HEK293 (cell line): ENCODE measurements at regions not wholly inside any gene's neighbourhood (a gene's known extent, or its start where the extent isn't known, plus 50 kb on each side); places are given as distances from the start of the nearest gene placed in this dataset.
A peak's percentile ranks its signal among the peaks of the same experiment; 100 is the strongest.

ENCODE experiments used
- CTCF ChIA-PET: fragments of 350-600 bp; formaldehyde crosslinking; extraction: SDS; loops from one replicate; lab custom pipeline; 2021; ENCODE audit warnings: antibody characterized with exemption; lab: Yijun Ruan, JAX
- POLR2A ChIA-PET: fragments of 300-600 bp; formaldehyde crosslinking; extraction: SDS; loops from one replicate; lab custom pipeline; 2020; ENCODE audit warnings: antibody characterized with exemption, inconsistent platforms; lab: Yijun Ruan, JAX
- H3K27ac ChIP-seq: fragments of 200-500 bp; sonication (Bioruptor generic); 2 replicates; pipeline ENCODE4 v1.5.1; 2014; ENCODE audit warnings: low read depth, low read length, control low read depth, inconsistent platforms; ENCODE audit errors: extremely low read depth
- H3K36me3 ChIP-seq, 2 experiments: fragments of 200-500 bp in 1 of 2; sonication (Bioruptor generic) in 1 of 2; 1 replicate in 1 of 2; 2 replicates in 1 of 2; pipeline ENCODE4 v1.5.1; 2014 to 2017; ENCODE audit warnings: inconsistent platforms in 2 of 2, low read length in 2 of 2; ENCODE audit not compliant: control insufficient read depth in 2 of 2, insufficient read depth in 1 of 2
- H3K4me1 ChIP-seq: fragments of 200-500 bp; sonication (Bioruptor generic); 2 replicates; pipeline ENCODE4 v1.5.1; 2014; ENCODE audit warnings: mild to moderate bottlenecking, low read length, inconsistent platforms; ENCODE audit not compliant: control insufficient read depth, insufficient read depth
- H3K4me3 ChIP-seq: 2 replicates; pipeline ENCODE4 v1.5.1; 2011; ENCODE audit warnings: low read depth, mild to moderate bottlenecking, control low read depth, low read length, moderate library complexity
- H3K9me3 ChIP-seq: fragments of 200-500 bp; sonication (Bioruptor generic); 2 replicates; pipeline ENCODE4 v1.5.1; 2014; ENCODE audit warnings: low read depth, low read length, inconsistent platforms; ENCODE audit not compliant: control insufficient read depth, insufficient read depth
- CTCF ChIP-seq: fragments of 450-650 bp; formaldehyde crosslinking; IDR thresholded peaks from 2 replicates; pipeline ENCODE4 v1.5.1; 2016; ENCODE audit warnings: missing biosample characterization, missing genetic modification characterization
- EGR2 ChIP-seq: fragments of 450-650 bp; formaldehyde crosslinking; IDR thresholded peaks from 2 replicates; pipeline ENCODE4 v1.5.1; 2016; ENCODE audit warnings: low read depth, missing biosample characterization, missing genetic modification characterization
- FEZF1 ChIP-seq: fragments of 450-650 bp; formaldehyde crosslinking; IDR thresholded peaks from 2 replicates; pipeline ENCODE4 v1.5.1; 2016; ENCODE audit warnings: missing biosample characterization, missing genetic modification characterization
- KLF16 ChIP-seq: fragments of 450-650 bp; formaldehyde crosslinking; IDR thresholded peaks from 2 replicates; pipeline ENCODE4 v1.5.1; 2017; ENCODE audit warnings: missing biosample characterization, missing genetic modification characterization
- KLF8 ChIP-seq: fragments of 450-650 bp; formaldehyde crosslinking; IDR thresholded peaks from 2 replicates; pipeline ENCODE4 v1.5.1; 2016; ENCODE audit warnings: missing biosample characterization, missing genetic modification characterization
- PRDM4 ChIP-seq: fragments of 450-650 bp; formaldehyde crosslinking; IDR thresholded peaks from 2 replicates; pipeline ENCODE4 v1.5.1; 2017; ENCODE audit warnings: missing biosample characterization, missing genetic modification characterization
- ZBTB48 ChIP-seq: fragments of 450-650 bp; formaldehyde crosslinking; IDR thresholded peaks from 2 replicates; pipeline ENCODE4 v1.5.1; 2016; ENCODE audit warnings: missing biosample characterization, missing genetic modification characterization
- ZBTB6 ChIP-seq: fragments of 450-650 bp; formaldehyde crosslinking; IDR thresholded peaks from 2 replicates; pipeline ENCODE4 v1.5.1; 2017; ENCODE audit warnings: missing biosample characterization, missing genetic modification characterization
- ZFHX2 ChIP-seq: fragments of 450-650 bp; formaldehyde crosslinking; conservative IDR thresholded peaks from 2 replicates; pipeline ENCODE4 v1.5.1; 2016; ENCODE audit warnings: missing biosample characterization, missing genetic modification characterization
- ZNF140 ChIP-seq: fragments of 450-650 bp; formaldehyde crosslinking; IDR thresholded peaks from 2 replicates; pipeline ENCODE4 v1.5.1; 2016; ENCODE audit warnings: missing biosample characterization, missing genetic modification characterization
- ZNF174 ChIP-seq: fragments of 450-650 bp; formaldehyde crosslinking; IDR thresholded peaks from 2 replicates; pipeline ENCODE4 v1.5.0; 2017; ENCODE audit warnings: missing biosample characterization, mild to moderate bottlenecking, missing genetic modification characterization
- ZNF223 ChIP-seq: fragments of 450-650 bp; formaldehyde crosslinking; IDR thresholded peaks from 2 replicates; pipeline ENCODE4 v1.5.1; 2016; ENCODE audit warnings: missing biosample characterization, missing genetic modification characterization
- ZNF266 ChIP-seq: fragments of 450-650 bp; formaldehyde crosslinking; IDR thresholded peaks from 2 replicates; pipeline ENCODE4 v1.5.1; 2016; ENCODE audit warnings: missing biosample characterization, missing genetic modification characterization, low read depth
- ZNF48 ChIP-seq: fragments of 450-650 bp; formaldehyde crosslinking; IDR thresholded peaks from 2 replicates; pipeline ENCODE4 v1.5.1; 2016; ENCODE audit warnings: missing biosample characterization, missing genetic modification characterization
- ZNF548 ChIP-seq: fragments of 450-650 bp; formaldehyde crosslinking; IDR thresholded peaks from 2 replicates; pipeline ENCODE4 v1.5.1; 2016; ENCODE audit warnings: missing biosample characterization, missing genetic modification characterization
- ZNF600 ChIP-seq: fragments of 450-650 bp; formaldehyde crosslinking; IDR thresholded peaks from 2 replicates; pipeline ENCODE4 v1.5.1; 2016; ENCODE audit warnings: missing biosample characterization, missing genetic modification characterization
- ZSCAN4 ChIP-seq: fragments of 450-650 bp; formaldehyde crosslinking; IDR thresholded peaks from 2 replicates; pipeline ENCODE4 v1.5.1; 2017; ENCODE audit warnings: missing biosample characterization, missing genetic modification characterization

- no peak for TF ChIP-seq KLF8 (tag by site-specific recombination)
- TF ChIP-seq KLF16 (tag by site-specific recombination): no peak
- no peak for TF ChIP-seq ZNF174
- no peak for TF ChIP-seq ZNF266
- TF ChIP-seq ZBTB48 (tag by site-specific recombination): peak; percentile 95
- no peak for TF ChIP-seq ZSCAN4 (tag by site-specific recombination)
- no peak for TF ChIP-seq ZNF140
- TF ChIP-seq EGR2: peak; percentile 38; the same call in 1 of the 2 replicates
- TF ChIP-seq ZNF548: no peak
- no peak for TF ChIP-seq ZNF48
- no peak for TF ChIP-seq ZNF600 (tag by site-specific recombination)
- peak; percentile 72 for TF ChIP-seq ZFHX2
- TF ChIP-seq CTCF: peak; percentile 25; the same call in 1 of the 2 replicates
Observed at GRCh38 chr7:26490640-26491624, 199.3 kb downstream of the SNX10 start (continued).

GRCh38 chr7:26492816-26493215 lies 201.2 kb downstream of the SNX10 start:
- no peaks in the 10 kb centered on the region for H3K36me3 ChIP-seq
- no peaks in the 10 kb centered on the region for H3K9me3 ChIP-seq
- CTCF ChIA-PET: interaction anchor here (0.7 to 1.6 kb wide), 6 partner anchors 8 to 145 kb away, joined by 3 to 9 read pairs (median 3); no protein-coding TSS in a partner anchor
- H3K27ac ChIP-seq: no peak overlapping the region; the same call in 1 of the 2 replicates
- no peak overlapping the region for H3K4me3 ChIP-seq
- POLR2A ChIA-PET: no interaction called here
- TF ChIP-seq PRDM4 (tag by site-specific recombination) (0 out of 2 replicates have a peak, but pooled peaks have one; percentile 22), ZNF223 (tag by site-specific recombination) (no peak), ZBTB6 (tag by site-specific recombination) (peak; percentile 45; the same call in 1 of the 2 replicates), FEZF1 (peak; percentile 40; the same call in 1 of the 2 replicates)
- peaks cover 27% of the 10 kb centered on the region for H3K4me1 ChIP-seq
